ENCODE measurements at regions not wholly inside any gene's neighbourhood (a gene's known extent, or its start where the extent isn't known, plus 50 kb on each side); places are given as distances from the start of the nearest gene placed in this dataset.
"Not testable (repeated sequence)": the region's sequence is repeated elsewhere in the genome, so short reads cannot be mapped to it uniquely, and the experiment has no call there.

DNA sequence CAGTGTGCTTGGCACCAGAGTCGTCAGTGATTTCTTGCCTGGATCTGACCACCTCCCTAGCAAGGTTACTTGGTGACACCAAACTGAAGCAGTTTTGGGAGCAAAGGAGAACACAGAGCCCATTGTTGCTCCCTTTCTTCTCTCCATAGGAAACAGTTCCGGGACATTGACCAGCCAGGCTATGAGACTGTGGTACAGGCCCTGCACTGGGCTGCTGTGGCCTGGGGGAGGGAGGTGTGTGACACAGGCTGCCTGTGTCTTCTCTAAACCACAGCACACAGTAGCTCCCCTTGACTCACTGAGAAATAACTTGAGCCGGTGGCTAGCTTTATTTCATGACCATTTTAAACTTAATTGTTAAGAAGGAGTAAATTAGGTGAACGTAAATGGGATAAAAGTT is 214.8 kb upstream of the UBL3 start:
- DNase-seq (ENCODE audit: low read depth): no peak

DNA sequence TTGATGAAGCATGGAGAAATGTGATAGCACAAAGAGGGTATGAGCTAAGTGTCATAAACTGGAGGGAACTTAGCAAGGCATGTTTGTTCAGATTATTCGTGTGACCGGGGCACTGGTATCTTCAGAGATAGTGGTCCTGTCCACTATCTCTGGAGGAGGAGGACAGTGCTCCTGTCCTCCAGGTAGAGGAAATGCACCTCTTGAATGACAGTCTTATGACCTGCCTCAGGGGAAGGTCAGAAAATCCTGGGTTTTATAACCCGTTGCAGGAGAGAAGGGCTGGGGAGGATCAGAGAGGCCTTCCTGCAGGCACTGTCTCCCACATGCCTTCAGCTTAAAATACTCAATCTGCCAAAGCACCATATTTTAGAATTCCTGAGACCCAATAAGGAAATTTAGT is 213.5 kb upstream of the UBL3 start:
- DNase-seq (ENCODE audit: low read depth): no peak

DNA sequence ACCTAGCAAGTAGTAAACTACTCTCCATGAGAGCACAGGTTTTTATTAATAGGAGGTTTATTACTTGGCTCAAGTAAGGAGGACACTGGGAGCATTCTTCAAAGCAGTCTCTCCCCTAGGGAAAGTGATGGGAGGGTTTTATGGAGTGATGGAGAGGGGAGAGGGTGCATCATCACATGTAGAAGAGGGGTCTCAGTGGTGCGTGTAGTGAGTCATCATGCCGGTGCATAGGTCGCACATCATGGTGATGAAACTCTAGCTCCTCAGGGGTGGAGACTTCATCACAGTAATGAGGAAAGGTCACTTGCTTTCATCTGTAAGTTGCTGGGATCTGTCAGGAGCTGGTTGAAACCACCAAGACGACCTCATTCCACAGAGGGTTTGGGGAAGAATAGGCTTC is 210.8 kb upstream of the UBL3 start:
- no peak for DNase-seq (ENCODE audit: low read depth)

DNA sequence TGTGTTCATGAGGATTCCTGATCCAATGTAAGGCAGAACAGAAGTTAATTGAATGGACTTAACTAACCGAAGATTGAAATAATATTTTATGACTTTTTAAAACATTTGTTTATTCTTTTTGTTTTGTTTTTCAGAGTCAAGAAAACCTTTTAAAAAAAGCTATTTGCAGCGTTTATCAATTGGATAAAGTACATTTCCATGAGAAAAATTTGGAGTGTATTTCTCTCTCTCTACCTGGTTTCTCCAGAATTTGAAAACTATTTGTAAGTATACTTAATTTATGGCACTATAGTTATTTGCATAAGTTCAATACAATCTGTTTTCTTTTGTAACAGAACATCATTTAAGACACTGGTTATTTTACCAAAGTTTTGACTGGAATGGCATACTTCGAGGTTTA is 208.0 kb upstream of the UBL3 start:
- no peak for DNase-seq (ENCODE audit: low read depth)

DNA sequence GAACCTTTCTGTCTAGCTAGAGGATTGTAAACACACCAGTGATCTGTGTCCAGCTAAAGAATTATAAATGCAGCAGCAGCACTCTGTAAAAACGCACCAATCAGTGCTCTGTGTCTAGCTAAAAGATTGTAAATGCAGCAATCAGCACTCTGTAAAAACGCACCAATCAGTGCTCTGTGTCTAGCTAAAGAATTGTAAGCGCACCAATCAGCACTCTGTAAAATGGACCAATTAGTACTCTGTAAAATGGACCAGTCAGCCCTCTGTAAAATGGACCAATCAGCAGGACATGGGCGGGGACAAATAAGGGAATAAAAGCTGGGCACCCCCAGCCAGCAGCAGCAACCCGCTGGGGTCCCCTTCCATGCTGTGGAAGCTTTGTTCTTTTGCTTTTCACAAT is 204.1 kb upstream of the UBL3 start:
- not testable (repeated sequence) for DNase-seq (ENCODE audit: low read depth)

DNA sequence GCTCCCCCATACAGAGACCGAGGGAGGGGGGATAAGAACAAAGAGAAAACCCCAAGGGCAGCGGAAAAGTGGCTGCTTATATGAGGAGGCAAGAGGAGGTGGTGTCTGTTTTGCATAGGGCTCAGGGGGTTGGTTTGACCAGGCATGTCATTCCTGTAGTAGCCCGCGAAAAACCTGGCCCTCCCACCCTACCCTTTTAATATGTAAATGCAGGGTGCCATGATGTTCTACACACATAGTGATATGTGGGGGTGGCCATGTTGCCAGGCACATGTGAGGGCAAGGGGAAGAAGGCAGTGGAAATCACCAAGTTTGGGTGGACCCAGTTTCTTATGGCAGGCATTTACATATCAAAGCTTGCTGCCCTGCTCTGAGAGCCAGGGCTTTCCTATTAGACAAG is 203.5 kb upstream of the UBL3 start:
- DNase-seq (ENCODE audit: low read depth): no peak

DNA sequence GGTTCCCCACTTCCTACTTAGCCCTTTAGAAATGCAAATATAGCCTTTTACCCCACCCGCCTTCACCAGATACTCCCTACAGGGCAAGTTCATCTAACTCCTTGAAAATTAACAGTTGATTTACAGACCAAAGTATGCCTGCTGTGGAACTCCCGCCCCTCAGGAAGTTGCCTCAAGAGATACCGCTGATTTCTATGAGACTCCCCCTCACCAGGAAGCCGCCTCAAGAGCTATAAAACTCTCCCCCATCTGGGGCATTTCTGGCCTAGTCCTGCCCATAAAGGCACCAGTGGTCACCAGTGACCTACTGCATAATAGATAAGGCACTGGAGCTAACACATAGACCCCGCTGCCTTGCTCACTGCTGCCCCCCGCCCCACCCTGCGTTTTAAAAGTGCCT is 201.7 kb upstream of the UBL3 start:
- no peak for DNase-seq (ENCODE audit: low read depth)

DNA sequence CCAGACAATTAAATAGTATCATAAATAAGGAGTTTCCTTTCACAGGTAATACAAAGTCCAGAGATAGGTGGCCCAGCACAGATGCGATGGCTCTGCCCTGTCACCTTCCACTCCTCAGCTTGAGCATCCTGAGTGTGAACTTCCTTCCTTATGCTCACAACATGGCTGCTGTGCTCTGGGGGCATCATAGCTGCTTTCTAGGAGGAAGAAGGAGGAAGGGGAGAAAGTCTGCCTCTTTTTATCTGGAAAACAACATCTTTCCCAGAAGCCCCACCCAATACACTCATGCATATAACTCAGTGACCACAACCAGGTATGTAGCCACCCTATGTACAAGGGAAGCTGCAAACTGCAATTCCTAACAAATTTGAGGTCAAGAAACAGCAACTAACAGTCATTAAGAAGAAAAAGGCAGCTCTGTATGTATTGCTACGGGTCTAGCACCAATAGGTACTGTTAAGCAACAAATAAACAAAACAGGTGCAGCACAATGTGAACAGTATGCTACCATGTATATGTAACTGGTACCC is 201.2 kb upstream of the UBL3 start:
- no peak for DNase-seq (ENCODE audit: low read depth)

DNA sequence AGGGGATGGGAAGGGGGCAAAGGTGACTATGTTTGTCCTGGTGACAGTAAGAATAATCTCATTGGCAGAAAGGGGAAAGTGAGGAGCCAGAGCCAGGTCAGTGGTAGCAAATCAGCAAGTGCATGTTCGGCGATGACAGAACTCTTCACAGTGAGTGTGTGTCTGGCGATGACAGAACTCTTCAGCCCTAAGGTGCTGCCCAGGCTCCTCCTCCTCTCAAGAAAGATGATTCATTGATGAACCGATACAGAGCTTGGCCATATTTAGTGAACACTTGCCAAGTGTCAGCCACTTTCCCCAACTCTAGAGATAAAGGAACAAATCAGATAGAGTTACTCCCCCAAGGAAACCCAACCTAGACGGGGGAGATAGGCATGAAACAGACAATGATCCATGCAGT is 199.3 kb upstream of the UBL3 start:
- no peak for DNase-seq (ENCODE audit: low read depth)

DNA sequence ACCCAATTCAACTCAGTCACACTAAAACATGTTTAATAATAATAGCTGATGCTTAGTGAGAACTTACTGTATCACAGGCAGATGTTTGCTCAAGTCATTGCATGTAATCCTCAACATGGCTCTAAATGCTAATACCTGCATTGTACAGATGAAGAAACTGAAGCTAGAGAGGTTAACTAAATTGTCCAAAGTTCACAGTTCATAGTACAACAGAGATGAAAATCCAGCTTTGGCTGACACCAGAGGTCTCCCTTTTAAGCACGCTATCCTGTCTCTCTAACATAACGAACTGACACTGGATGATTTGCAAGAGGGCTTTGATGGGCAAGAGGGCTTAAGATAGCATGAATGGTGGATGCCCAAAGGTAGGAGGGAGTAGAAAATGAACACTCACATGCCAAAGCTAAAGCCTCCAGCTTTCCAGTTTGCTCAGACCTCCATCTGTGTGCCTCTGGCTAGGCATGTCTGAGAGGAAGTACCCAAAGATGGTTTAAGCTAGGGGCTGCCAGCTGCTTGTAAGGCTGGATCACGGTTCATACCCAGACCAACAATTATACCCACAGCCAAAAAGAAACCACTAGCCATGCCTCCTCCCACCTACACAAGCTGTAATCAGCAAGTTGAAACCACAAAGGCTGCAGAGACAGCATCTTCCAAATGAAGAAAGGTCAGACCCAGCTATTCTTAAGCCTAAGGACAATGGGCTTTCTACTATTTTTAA is 196.9 kb upstream of the UBL3 start:
- no peak for DNase-seq (ENCODE audit: low read depth)

DNA sequence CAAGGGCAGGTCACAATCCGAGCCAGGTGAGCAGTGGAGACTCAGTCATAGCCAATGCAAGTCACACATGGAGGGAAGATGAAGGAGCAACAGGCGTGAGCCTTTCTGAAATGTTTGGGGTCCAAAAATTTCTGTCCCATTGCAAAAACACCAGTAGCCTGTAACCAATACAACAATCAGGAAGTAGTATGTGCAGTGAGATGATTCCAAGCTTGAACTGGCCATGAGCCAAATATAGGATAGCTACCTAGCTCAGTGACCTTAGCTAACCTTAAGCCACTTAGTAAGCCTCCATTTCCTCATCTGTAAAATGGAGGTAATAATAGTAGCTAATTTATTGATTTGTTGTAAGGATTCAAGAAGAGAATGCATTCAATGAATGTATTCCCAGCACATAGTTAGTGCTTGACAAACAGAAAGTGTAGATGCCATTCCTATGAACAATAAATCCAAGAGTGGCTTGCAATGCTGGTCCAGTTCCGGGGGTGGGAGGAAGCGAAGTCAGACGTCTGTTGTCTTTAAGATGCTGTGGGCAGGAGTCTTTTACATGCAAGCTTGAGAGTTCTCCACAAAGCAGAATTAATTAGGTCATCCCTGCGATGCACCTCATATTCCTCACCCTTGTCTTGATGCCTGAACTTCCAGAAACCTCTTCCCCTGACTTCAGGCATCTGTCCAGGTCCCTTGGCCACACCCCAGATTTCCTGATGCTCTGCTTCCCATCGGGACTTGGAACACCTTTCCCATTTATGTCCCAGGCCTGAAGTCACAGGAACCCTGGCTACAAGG is 195.7 kb upstream of the UBL3 start:
- DNase-seq (ENCODE audit: low read depth): no peak

DNA sequence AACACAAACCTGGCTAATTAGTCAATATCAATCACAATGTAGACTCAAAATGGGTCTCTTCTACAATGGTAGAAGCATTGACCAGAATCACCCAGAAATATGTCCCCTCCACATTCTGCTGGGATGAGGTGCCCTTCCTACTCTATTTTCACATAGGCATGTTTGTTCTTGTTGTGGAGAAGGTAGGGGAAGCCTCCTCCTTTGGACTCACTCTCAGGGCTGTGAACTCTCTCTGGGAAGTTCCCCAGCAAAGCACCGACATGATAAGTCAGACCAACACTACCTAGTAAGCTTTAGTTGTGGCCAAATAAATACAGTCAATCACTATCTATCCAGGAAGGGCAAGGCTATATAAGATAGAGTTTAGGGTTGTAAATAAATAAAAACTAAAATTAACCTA is 194.5 kb upstream of the UBL3 start:
- DNase-seq (ENCODE audit: low read depth): no peak

DNA sequence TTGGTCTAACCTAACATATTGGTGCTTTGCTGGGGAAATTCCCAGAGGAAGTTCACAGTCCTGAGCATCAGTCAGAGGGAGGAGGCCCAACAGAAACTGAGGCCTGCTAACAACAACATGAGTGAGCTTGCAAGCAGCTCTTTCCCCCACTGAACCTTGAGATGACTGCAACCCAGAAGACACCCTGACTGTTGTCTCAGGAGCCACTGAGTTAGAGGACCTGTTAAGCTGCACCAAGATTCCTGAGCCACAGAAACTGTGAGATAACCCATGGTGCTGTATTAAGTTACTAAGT is 193.2 kb upstream of the UBL3 start:
- DNase-seq (ENCODE audit: low read depth): no peak

DNA sequence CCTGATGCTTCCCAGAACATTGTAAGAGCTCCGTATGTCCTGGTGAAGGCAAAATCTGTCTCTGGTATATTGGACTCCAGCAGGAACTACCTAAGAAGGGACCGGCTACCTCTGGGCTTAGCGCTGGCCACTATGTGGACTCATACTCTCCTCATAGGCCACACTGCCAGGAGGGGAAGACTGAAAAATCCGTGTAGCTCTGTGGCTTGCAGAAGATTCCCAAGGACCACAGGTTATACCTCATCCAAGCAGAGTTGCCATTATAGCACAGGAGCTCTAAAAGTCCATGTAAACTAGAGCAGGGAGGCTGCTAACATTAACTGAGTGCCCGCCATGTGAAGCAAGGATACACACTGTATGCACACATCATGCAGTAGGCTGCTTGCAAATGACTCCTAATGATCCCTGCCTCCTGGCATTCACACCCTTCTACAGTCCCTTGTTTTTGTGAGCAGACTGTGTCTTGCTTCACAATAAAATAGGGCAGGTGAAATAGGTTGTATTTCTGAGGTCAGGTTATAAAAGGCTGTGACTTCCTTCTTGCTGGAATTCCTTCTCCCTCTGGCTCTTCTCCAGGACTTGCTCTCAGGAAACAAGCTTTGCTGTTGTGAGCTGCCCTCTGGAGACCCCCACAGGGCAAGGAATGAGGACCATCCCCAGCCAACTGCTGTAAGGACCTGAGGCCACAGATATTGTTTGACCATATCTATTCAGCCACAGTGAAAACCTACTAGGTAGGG is 192.6 kb upstream of the UBL3 start:
- DNase-seq (ENCODE audit: low read depth): no peak

DNA sequence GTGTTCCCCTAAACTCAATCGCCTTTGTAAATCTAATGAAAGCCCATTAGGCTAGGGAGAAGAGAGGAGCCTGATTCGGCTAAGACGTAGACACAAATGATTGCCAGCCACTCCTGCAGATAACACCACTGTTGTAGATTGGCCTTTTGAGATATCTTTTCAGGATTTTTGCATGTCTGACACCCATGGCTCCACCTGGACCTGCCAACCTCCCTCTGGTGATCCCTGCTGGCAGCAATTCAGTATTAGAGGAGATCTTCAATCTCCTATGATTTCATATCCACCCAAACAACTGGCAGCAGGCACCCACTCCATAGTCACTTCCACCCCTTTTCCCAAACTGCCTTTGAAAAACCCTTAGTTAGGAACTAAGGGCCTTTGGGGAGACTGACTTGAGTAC is 191.9 kb upstream of the UBL3 start:
- DNase-seq (ENCODE audit: low read depth): no peak

DNA sequence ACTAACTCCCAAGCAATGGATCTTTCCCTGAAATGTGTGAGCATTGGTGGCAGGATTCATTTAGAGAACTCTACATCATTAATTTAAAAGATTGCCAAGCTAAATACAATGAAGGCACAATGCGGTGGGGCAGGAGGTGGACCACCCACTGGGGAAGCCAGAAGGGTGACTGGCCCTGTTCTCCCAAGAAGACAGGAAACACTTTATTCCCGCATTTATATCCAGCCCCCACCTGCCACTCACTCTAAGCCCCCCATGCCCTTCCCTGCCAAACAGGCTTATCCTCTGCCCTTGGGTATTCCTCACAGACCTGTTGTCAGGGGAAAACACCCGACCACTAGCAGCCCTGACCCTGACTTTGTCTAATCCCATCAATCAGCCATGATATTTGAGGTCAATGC is 189.1 kb upstream of the UBL3 start:
- no peak for DNase-seq (ENCODE audit: low read depth)

DNA sequence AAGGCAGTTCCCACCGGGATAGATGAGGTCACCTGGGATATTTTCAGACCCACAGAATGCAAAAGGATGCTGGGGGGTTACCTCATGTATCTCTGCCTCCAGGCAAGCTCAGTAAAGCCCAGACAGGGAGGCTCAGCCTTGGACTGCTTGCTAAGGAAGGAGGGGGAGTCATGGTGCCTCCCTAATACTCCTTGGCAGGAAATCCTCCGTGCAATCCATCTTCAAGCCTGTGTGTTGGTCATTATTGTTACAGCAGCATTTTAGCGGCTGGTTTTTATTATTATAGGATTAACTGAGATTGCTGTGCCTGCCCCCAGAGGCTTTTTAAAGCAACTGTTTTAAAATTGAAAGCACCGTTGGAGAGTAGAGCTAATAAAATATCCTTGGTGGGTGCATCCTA is 188.5 kb upstream of the UBL3 start:
- no peak for DNase-seq (ENCODE audit: low read depth)

DNA sequence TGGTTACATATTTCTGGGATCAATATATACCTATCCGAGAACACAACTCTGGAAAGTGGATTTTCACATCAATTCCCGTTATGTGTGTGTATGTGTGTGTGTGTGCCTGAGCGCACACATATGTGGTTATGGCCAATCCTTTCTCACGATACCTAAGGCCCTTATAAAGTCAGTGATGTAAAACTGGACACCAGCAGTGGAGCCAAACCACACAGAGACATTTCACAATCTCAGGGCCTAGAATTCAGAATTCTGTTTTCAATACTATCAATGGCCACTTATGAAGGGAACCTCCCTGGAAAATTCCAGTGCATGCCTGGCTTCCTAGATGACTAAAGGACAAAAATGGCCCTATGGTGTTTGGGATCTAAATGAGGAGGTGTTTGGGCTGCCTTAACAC is 187.3 kb upstream of the UBL3 start:
- no peak for DNase-seq (ENCODE audit: low read depth)

DNA sequence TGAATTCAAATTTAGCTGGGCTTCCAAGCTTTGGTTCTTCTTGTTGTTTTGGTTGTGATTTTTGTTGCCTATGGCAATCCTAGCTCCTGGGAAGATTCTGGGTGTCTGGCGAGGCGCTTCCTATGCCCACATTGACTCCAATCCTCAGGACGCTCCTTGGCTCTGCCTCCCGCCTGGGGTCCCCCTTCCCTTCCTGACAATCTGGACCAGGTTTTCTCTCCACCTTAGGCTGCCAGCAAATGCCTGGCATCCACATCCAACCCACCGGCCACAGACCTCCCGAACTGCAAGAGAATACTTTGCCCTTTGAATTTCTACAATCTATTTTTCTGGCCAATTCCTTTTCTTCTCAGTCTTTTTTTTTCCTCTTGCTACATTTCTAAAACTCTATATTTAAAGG is 186.9 kb upstream of the UBL3 start:
- DNase-seq (ENCODE audit: low read depth): no peak

DNA sequence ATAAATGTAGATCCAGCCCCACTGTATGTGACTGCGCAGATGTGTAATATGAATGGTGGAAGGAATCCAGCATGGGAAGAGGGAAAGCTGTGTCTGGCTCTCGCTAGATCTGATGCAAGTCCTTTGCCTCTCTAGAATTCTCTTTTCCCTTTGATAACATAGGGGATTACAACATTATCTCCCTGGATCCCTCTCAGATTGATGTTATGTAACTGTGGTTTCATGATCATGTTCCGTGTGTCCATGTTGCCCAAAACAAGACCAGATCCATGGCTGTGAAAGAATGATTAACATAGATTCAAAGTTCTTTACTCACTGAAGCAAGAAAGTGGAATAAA is 184.0 kb upstream of the UBL3 start:
- no peak for DNase-seq (ENCODE audit: low read depth)

DNA sequence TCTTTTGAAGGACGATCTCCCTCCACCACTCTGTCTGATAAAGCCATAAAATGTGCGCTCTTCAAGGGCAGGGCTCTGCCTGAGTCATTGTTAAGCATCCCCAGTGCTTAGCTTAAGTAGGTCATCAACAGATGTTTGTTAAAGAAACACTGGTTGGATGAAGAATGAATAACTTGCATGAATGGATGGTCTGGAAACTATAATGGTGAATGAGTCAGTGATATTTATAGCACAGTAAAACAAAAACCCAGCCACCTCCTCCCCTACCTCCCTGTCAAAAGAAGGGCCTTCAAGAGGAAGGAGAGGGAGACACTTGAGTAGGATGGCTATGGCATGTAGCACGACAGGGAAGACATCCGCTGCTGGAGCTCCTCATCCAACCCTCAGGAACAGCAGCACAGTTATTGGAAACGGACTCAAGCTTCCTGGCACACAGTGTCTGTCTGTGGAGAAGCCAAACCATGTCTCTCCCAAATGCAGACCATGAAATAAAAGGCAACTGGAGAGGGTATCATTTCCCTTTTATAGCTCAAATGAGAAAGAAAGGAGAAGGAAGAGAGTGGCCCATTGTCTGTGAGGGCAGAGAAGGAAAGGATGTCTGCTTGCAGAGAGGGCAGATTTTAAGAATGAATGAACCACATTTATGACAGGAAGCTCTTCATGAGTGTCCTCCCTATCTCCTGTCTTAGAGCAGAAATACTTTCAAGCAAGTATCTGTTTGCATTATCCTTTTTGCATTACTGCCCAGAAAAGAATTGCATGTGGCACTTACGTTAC is 183.5 kb upstream of the UBL3 start:
- no peak for DNase-seq (ENCODE audit: low read depth)

DNA sequence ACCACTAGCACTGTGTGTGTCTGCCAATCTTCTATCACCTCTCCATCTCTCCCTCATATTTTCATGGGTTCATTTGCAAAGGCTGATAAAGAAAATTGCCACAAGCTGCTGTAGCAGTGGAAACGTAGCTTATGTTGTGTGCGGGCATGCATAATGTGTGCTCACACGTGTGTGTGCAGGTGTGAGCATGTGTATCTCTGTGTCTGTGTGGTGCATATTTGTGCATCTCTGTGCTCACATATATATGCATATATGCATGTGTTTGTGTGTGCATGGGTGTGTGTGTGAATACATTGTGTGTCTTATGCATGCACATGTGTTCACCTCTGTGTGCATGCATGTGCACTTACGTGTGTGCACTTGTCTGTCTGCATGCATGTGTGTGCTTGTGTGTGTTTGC is 181.8 kb upstream of the UBL3 start:
- no peak for DNase-seq (ENCODE audit: low read depth)

DNA sequence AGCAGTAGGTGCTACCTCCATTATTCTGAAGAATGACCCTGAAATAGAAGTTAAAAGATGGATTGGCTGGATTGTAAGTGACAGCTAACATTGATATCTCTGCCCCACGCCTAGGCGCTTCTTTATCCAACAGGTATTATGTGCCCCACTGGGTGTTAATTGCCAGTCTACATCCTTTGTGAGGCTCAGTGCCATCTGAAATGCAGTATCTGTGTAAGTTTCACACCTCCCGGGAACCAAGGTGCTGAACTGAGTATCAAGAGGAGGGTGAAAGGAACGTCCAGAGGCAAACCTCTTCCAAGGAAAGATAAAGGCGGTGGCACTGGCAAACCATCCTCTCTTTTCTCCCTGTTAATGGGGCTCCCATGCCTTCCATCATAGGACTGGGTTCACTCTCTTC is 181.1 kb upstream of the UBL3 start:
- DNase-seq (ENCODE audit: low read depth): no peak
